ENCODE measurements at regions not wholly inside any gene's neighbourhood (a gene's known extent, or its start where the extent isn't known, plus 50 kb on each side); places are given as distances from the start of the nearest gene placed in this dataset.

GRCh38 chr6:20024978-20025377 is 187.3 kb downstream of the MBOAT1 start:
- no peak for TF ChIP-seq CTCF (IDR thresholded peaks at IDR 0.05 in 8 of 11, conservative IDR thresholded peaks at IDR 0.05 in 3 of 11)
- no peak for TF ChIP-seq POLR2A (IDR thresholded peaks at IDR 0.05)
- no peak for TF ChIP-seq POLR2AphosphoS5 (IDR thresholded peaks at IDR 0.05)

Measured in spleen (tissue), 7 donors.